GM23338 (cell line): ENCODE measurements at regions not wholly inside any gene's neighbourhood (a gene's known extent, or its start where the extent isn't known, plus 50 kb on each side); places are given as distances from the start of the nearest gene placed in this dataset.

ENCODE experiments used
- ATAC-seq: fragments of 200-7000 bp; cut with Tn5 transposase; 3 replicates; pipeline ENCODE4 v1.9.1; 2020
- DNase-seq: peaks from one replicate; pipeline ENCODE4 v3.0.0-alpha.2; 2015; ENCODE audit warnings: low spot score
- H2AFZ ChIP-seq: fragments of 200-600 bp; sonication (generic); 2 replicates; pipeline ENCODE4 v1.8.0; 2016; ENCODE audit warnings: antibody characterized with exemption, mild to moderate bottlenecking, moderate library complexity
- H3F3A ChIP-seq: fragments of 200-600 bp; sonication (generic); replicated peaks from 2 replicates; pipeline ENCODE4 v1.8.0; 2017; ENCODE audit warnings: antibody characterized with exemption, mixed run types, low read depth
- H3K27ac ChIP-seq: fragments of 200-600 bp; sonication (generic); 2 replicates; pipeline ENCODE4 v1.6.1; 2016; ENCODE audit warnings: low read depth
- H3K27me3 ChIP-seq: fragments of 200-600 bp; sonication (generic); 2 replicates; pipeline ENCODE4 v1.8.0; 2016; ENCODE audit warnings: mild to moderate bottlenecking, mixed run types, moderate library complexity; ENCODE audit not compliant: insufficient read depth
- H3K36me3 ChIP-seq: fragments of 200-600 bp; sonication (generic); 2 replicates; pipeline ENCODE4 v1.8.0; 2016; ENCODE audit warnings: mild to moderate bottlenecking; ENCODE audit not compliant: insufficient read depth
- H3K4me1 ChIP-seq: fragments of 200-600 bp; sonication (generic); 2 replicates; pipeline ENCODE4 v1.8.0; 2016; ENCODE audit warnings: mild to moderate bottlenecking, moderate library complexity; ENCODE audit not compliant: insufficient read depth
- H3K4me2 ChIP-seq: fragments of 200-600 bp; sonication (generic); 2 replicates; pipeline ENCODE4 v1.7.1; 2017; ENCODE audit warnings: mixed run types
- H3K4me3 ChIP-seq: fragments of 200-600 bp; sonication (generic); 2 replicates; pipeline ENCODE4 v1.6.1; 2016; ENCODE audit warnings: mixed run types
- H3K79me2 ChIP-seq: fragments of 200-600 bp; sonication (generic); replicated peaks from 2 replicates; pipeline ENCODE4 v1.8.0; 2017; ENCODE audit warnings: mild to moderate bottlenecking; ENCODE audit not compliant: insufficient read depth
- H3K9me2 ChIP-seq: fragments of 200-600 bp; sonication (generic); 2 replicates; pipeline ENCODE4 v1.8.0; 2017; ENCODE audit not compliant: insufficient read depth
- H4K20me1 ChIP-seq: fragments of 200-600 bp; sonication (generic); replicated peaks from 2 replicates; pipeline ENCODE4 v1.8.0; 2017; ENCODE audit warnings: mild to moderate bottlenecking; ENCODE audit not compliant: insufficient read depth
- H3K27ac Mint-ChIP-seq: 2 replicates; pipeline ENCODE4 v1.8.0; 2020; ENCODE audit warnings: inconsistent platforms, mild to moderate bottlenecking, moderate library complexity, mixed read lengths
- H3K27me3 Mint-ChIP-seq: 3 replicates; pipeline ENCODE4 v1.8.0; 2022; ENCODE audit warnings: low read depth, mild to moderate bottlenecking, moderate library complexity, mixed read lengths, inconsistent platforms; ENCODE audit not compliant: insufficient read depth, poor library complexity
- H3K36me3 Mint-ChIP-seq: 3 replicates; pipeline ENCODE4 v1.8.0; 2021; ENCODE audit warnings: low read depth, mild to moderate bottlenecking, inconsistent platforms, moderate library complexity, mixed read lengths
- H3K4me1 Mint-ChIP-seq: 3 replicates; pipeline ENCODE4 v1.8.0; 2020; ENCODE audit warnings: mild to moderate bottlenecking, inconsistent platforms, mixed read lengths
- H3K4me3 Mint-ChIP-seq: 3 replicates; pipeline ENCODE4 v1.8.0; 2021; ENCODE audit warnings: moderate library complexity, mild to moderate bottlenecking, inconsistent platforms, mixed read lengths
- H3K9me3 Mint-ChIP-seq: 3 replicates; pipeline ENCODE4 v1.8.0; 2020; ENCODE audit warnings: moderate library complexity, mild to moderate bottlenecking, inconsistent platforms, mixed read lengths
- CREB1 ChIP-seq: fragments of 250-450 bp; sonication (Bioruptor Pico); IDR thresholded peaks from 2 replicates; pipeline ENCODE4 v1.5.0; 2020; ENCODE audit warnings: low read depth, mild to moderate bottlenecking, moderate library complexity
- EZH2phosphoT487 ChIP-seq: fragments of 200-600 bp; sonication (generic); IDR thresholded peaks from one replicate; pipeline ENCODE4 v1.8.1; 2018; ENCODE audit warnings: antibody characterized with exemption; ENCODE audit not compliant: unreplicated experiment
- NANOG ChIP-seq: IDR thresholded peaks from 2 replicates; pipeline ENCODE4 v1.6.1; 2016; ENCODE audit warnings: antibody characterized with exemption, borderline replicate concordance
- POLR2AphosphoS5 ChIP-seq: IDR thresholded peaks from 2 replicates; pipeline ENCODE4 v1.6.1; 2016; ENCODE audit warnings: antibody characterized with exemption, low read depth
- STAT1 ChIP-seq: IDR thresholded peaks from one replicate; pipeline ENCODE4 v1.6.1; 2016; ENCODE audit warnings: antibody characterized with exemption; ENCODE audit not compliant: unreplicated experiment
- TF ChIP-seq, protein P1 (sequence below): fragments of 250-450 bp; sonication (Bioruptor Pico); IDR thresholded peaks from 2 replicates; pipeline ENCODE4 v1.5.0; 2020; ENCODE audit warnings: mild to moderate bottlenecking, moderate library complexity
- TF ChIP-seq, protein P2 (sequence below), 2 experiments: fragments of 200-600 bp in 1 of 2; sonication (generic) in 1 of 2; conservative IDR thresholded peaks; 2 replicates each; pipeline versions ENCODE4 v1.5.1 to v1.6.1; 2016 to 2017; ENCODE audit warnings: antibody characterized with exemption in 2 of 2, low read depth in 2 of 2, mild to moderate bottlenecking in 2 of 2, moderate library complexity in 1 of 2

DNA sequence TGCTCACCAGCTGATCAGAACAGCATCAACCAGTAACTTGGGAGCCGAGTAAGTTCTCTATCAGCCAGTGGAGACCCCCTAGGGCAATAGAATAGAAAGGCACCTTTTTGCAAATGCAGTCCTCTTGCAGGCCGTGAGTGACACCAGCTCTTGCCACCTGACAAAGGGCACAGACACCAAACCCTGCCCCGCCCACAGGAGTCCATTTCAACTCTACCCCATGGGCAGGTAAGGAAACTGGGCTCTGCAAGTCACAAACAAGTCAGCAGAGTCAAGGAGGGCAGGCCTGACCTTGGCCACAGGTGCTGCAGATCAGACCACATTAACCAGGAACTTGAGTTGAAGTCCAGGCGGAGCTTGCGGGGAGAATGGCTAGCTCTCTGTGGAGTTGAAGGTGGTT lies 77.4 kb upstream of the SPATA13 start (continued):
- TF ChIP-seq, protein P1, sequence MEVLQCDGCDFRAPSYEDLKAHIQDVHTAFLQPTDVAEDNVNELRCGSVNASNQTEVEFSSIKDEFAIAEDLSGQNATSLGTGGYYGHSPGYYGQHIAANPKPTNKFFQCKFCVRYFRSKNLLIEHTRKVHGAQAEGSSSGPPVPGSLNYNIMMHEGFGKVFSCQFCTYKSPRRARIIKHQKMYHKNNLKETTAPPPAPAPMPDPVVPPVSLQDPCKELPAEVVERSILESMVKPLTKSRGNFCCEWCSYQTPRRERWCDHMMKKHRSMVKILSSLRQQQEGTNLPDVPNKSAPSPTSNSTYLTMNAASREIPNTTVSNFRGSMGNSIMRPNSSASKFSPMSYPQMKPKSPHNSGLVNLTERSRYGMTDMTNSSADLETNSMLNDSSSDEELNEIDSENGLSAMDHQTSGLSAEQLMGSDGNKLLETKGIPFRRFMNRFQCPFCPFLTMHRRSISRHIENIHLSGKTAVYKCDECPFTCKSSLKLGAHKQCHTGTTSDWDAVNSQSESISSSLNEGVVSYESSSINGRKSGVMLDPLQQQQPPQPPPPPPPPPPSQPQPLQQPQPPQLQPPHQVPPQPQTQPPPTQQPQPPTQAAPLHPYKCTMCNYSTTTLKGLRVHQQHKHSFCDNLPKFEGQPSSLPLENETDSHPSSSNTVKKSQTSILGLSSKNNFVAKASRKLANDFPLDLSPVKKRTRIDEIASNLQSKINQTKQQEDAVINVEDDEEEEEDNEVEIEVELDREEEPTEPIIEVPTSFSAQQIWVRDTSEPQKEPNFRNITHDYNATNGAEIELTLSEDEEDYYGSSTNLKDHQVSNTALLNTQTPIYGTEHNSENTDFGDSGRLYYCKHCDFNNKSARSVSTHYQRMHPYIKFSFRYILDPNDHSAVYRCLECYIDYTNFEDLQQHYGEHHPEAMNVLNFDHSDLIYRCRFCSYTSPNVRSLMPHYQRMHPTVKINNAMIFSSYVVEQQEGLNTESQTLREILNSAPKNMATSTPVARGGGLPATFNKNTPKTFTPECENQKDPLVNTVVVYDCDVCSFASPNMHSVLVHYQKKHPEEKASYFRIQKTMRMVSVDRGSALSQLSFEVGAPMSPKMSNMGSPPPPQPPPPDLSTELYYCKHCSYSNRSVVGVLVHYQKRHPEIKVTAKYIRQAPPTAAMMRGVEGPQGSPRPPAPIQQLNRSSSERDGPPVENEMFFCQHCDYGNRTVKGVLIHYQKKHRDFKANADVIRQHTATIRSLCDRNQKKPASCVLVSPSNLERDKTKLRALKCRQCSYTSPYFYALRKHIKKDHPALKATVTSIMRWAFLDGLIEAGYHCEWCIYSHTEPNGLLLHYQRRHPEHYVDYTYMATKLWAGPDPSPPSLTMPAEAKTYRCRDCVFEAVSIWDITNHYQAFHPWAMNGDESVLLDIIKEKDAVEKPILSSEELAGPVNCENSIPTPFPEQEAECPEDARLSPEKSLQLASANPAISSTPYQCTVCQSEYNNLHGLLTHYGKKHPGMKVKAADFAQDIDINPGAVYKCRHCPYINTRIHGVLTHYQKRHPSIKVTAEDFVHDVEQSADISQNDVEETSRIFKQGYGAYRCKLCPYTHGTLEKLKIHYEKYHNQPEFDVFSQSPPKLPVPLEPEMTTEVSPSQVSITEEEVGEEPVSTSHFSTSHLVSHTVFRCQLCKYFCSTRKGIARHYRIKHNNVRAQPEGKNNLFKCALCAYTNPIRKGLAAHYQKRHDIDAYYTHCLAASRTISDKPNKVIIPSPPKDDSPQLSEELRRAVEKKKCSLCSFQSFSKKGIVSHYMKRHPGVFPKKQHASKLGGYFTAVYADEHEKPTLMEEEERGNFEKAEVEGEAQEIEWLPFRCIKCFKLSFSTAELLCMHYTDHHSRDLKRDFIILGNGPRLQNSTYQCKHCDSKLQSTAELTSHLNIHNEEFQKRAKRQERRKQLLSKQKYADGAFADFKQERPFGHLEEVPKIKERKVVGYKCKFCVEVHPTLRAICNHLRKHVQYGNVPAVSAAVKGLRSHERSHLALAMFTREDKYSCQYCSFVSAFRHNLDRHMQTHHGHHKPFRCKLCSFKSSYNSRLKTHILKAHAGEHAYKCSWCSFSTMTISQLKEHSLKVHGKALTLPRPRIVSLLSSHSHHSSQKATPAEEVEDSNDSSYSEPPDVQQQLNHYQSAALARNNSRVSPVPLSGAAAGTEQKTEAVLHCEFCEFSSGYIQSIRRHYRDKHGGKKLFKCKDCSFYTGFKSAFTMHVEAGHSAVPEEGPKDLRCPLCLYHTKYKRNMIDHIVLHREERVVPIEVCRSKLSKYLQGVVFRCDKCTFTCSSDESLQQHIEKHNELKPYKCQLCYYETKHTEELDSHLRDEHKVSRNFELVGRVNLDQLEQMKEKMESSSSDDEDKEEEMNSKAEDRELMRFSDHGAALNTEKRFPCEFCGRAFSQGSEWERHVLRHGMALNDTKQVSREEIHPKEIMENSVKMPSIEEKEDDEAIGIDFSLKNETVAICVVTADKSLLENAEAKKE = no peak

DNA sequence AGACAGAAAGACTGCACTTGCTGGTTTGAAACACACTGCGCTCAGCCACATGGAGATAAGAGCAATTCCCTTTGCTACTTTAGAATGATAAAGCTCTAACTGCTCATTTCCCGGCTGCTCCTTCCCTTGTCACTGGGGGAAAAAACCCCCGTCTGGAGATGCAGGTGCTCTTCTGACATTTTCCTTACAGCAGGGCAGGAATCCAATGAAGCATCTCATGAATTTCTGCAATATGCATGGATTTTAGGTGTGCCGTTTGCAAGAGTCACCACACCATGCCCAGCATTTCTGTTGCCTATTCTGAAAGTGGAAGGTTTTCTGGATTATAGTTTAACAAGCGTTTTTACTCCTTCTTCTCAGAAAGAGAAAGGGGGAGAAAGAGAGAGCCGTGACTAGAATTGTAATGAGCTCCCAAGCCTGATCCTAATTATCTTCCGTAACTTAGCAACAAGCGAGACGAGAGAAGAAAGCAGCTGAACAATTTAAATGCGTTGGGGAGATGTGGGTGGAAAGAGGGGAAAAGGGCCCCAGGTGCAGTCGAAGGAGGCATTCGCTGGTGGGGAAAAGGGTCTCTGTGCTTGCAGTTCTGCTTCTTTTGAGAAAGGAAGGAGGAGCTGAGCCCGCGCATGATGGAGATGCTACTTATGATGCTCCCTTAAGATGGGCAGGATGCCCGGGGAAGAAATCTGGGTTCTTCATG lies 76.6 kb upstream of the SPATA13 start:
- no peaks in the 10 kb centered on the region for H3K36me3 Mint-ChIP-seq
- no peaks in the 10 kb centered on the region for H3K79me2 ChIP-seq
- H4K20me1 ChIP-seq = no peaks in the 10 kb centered on the region
- H3K9me2 ChIP-seq = 0 out of 2 replicates have a peak, but pooled peaks cover 6% of the 10 kb centered on the region
- peak overlapping the region; percentile 35; the same call in 1 of the 2 replicates for H3K4me2 ChIP-seq
- H3F3A ChIP-seq = 0 out of 2 replicates have a peak, but pooled peaks cover 6% of the 10 kb centered on the region
- peak overlapping the region; percentile 72 for H2AFZ ChIP-seq
- peaks cover 8% of the 10 kb centered on the region for H3K27me3 Mint-ChIP-seq
- no peak overlapping the region for H3K27ac Mint-ChIP-seq
- no peaks in the 10 kb centered on the region for H3K36me3 ChIP-seq
- H3K4me1 Mint-ChIP-seq = peaks cover 29% of the 10 kb centered on the region
- ATAC-seq (no peak), DNase-seq (no peak)
- H3K4me1 ChIP-seq = peaks cover 16% of the 10 kb centered on the region
- no peak overlapping the region for H3K4me3 ChIP-seq
- no peaks in the 10 kb centered on the region for H3K9me3 Mint-ChIP-seq
- H3K27me3 ChIP-seq = no peaks in the 10 kb centered on the region
- 0 out of 2 replicates have a peak overlapping the region, but pooled peaks have one; percentile 61 for H3K27ac ChIP-seq
- H3K4me3 Mint-ChIP-seq = no peak overlapping the region
- TF ChIP-seq, protein P2, sequence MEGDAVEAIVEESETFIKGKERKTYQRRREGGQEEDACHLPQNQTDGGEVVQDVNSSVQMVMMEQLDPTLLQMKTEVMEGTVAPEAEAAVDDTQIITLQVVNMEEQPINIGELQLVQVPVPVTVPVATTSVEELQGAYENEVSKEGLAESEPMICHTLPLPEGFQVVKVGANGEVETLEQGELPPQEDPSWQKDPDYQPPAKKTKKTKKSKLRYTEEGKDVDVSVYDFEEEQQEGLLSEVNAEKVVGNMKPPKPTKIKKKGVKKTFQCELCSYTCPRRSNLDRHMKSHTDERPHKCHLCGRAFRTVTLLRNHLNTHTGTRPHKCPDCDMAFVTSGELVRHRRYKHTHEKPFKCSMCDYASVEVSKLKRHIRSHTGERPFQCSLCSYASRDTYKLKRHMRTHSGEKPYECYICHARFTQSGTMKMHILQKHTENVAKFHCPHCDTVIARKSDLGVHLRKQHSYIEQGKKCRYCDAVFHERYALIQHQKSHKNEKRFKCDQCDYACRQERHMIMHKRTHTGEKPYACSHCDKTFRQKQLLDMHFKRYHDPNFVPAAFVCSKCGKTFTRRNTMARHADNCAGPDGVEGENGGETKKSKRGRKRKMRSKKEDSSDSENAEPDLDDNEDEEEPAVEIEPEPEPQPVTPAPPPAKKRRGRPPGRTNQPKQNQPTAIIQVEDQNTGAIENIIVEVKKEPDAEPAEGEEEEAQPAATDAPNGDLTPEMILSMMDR (conservative IDR thresholded peaks at IDR 0.05; ENCODE audit: low read depth in 2 of 2) = no peak
- no peak for TF ChIP-seq CREB1 (CRISPR knock-in tag)
- no peak for TF ChIP-seq EZH2phosphoT487
- TF ChIP-seq, protein P1 = no peak
- TF ChIP-seq STAT1 = no peak
- no peak for TF ChIP-seq POLR2AphosphoS5
- no peak for TF ChIP-seq NANOG
